ENCODE measurements at regions not wholly inside any gene's neighbourhood (a gene's known extent, or its start where the extent isn't known, plus 50 kb on each side); places are given as distances from the start of the nearest gene placed in this dataset.

GRCh38 chr11:123261345-123262106 is 66.5 kb upstream of the CLMP start (continued):
- no peak for TF ChIP-seq BCL3 (CRISPR knock-in tag; IDR thresholded peaks at IDR 0.05)
- TF ChIP-seq ZMYM3 (CRISPR knock-in tag; IDR thresholded peaks at IDR 0.05), result no peak
- TF ChIP-seq ZNF644 (CRISPR knock-in tag; IDR thresholded peaks at IDR 0.05; ENCODE audit: low read depth), result no peak
- TF ChIP-seq HMGXB4 (CRISPR knock-in tag; IDR thresholded peaks at IDR 0.05; ENCODE audit: borderline replicate concordance in 1 of 2, low read depth in 1 of 2), result peak in 1 of 2 experiments; percentile 44; a peak in 1 of 4 replicates
- TF ChIP-seq ZNF263 (CRISPR knock-in tag; IDR thresholded peaks at IDR 0.05), result 0 out of 2 replicates have a peak, but pooled peaks have one; percentile 21
- TF ChIP-seq CTCF (CRISPR knock-in tag; IDR thresholded peaks at IDR 0.05), result peak; percentile 81
- TF ChIP-seq HOXD1 (CRISPR knock-in tag; IDR thresholded peaks at IDR 0.05), result no peak
- no peak for TF ChIP-seq TEF (CRISPR knock-in tag; IDR thresholded peaks at IDR 0.05)
- peak; percentile 85 for TF ChIP-seq XRCC5 (optimal IDR thresholded peaks at IDR 0.05; ENCODE audit: low read length)
- TF ChIP-seq ZNF577 (CRISPR knock-in tag; IDR thresholded peaks at IDR 0.05; ENCODE audit: borderline replicate concordance, low read depth), result no peak
- TF ChIP-seq NR3C1 (CRISPR knock-in tag; IDR thresholded peaks at IDR 0.05), result no peak
- TF ChIP-seq REPIN1 (CRISPR knock-in tag; IDR thresholded peaks at IDR 0.05; ENCODE audit: borderline replicate concordance, low read depth), result no peak
- no peak for TF ChIP-seq MYPOP (CRISPR knock-in tag; IDR thresholded peaks at IDR 0.05)
- TF ChIP-seq THYN1 (CRISPR knock-in tag; IDR thresholded peaks at IDR 0.05; ENCODE audit: borderline replicate concordance, low read depth), result no peak
- no peak for TF ChIP-seq KLF12 (CRISPR knock-in tag; IDR thresholded peaks at IDR 0.05; ENCODE audit: borderline replicate concordance)
- TF ChIP-seq ISX (CRISPR knock-in tag; conservative IDR thresholded peaks at IDR 0.05), result no peak
- TF ChIP-seq NPAS2 (CRISPR knock-in tag; IDR thresholded peaks at IDR 0.05; ENCODE audit: borderline replicate concordance), result no peak
- peak; percentile 56; the same call in 1 of the 2 replicates for TF ChIP-seq KDM2A (CRISPR knock-in tag; IDR thresholded peaks at IDR 0.05; ENCODE audit: borderline replicate concordance, low read depth)
- no peak for TF ChIP-seq POLR2AphosphoS5 (IDR thresholded peaks at IDR 0.05; ENCODE audit: low read depth, low read length)
- no peak for TF ChIP-seq ZFP91 (CRISPR knock-in tag; IDR thresholded peaks at IDR 0.05; ENCODE audit: borderline replicate concordance)
- TF ChIP-seq ZNF292 (CRISPR knock-in tag; IDR thresholded peaks at IDR 0.05; ENCODE audit: borderline replicate concordance, low read depth), result no peak

All from HepG2 (cell line).